AG04449 (cell line): ENCODE measurements at regions not wholly inside any gene's neighbourhood (a gene's known extent, or its start where the extent isn't known, plus 50 kb on each side); places are given as distances from the start of the nearest gene placed in this dataset.

Experiments
- CTCF ChIA-PET: fragments of 350-600 bp; formaldehyde crosslinking; extraction: SDS; loops from one replicate; lab custom pipeline; 2021; ENCODE audit warnings: antibody characterized with exemption; lab: Yijun Ruan, JAX
- POLR2A ChIA-PET: fragments of 400-600, 350-600 bp; formaldehyde crosslinking; extraction: SDS; loops from one replicate; lab custom pipeline; 2020; ENCODE audit warnings: antibody characterized with exemption, inconsistent platforms; lab: Yijun Ruan, JAX
- DNase-seq: peaks from one replicate; pipeline ENCODE4 v3.0.0-alpha.2; 2010; ENCODE audit warnings: low read depth, low spot score
- H3K4me3 ChIP-seq: 2 replicates; pipeline ENCODE4 v1.5.1; 2011; ENCODE audit warnings: low read depth, mild to moderate bottlenecking, control low read depth, low read length
- TF ChIP-seq, protein P1 (sequence below): IDR thresholded peaks from one replicate; pipeline ENCODE4 v1.5.1; 2011; ENCODE audit warnings: mild to moderate bottlenecking, moderate library complexity, low read length, control low read depth, inconsistent platforms; ENCODE audit not compliant: insufficient read depth; ENCODE audit errors: missing control alignments

DNA sequence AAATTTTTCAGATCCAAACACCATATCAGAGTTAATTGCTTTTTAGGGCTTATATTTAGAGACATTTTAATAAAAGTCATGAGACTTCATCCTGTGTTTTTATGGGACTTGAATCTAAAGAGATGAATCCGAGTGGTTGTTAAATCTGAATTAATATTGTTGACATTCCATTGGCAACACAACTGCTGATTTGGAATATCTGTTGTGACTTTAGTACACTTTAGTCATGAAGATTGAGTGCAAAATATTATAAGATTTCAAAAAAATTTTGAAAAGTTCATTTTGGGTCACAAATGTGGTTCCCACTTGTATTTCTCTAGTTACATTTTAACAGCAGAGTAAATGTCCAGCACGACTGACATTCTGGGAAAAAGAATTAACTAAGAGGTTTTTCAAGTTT is 442.7 kb upstream of the HSF2 start:
- ChIA-PET POLR2A (no interaction called here), CTCF (no interaction called here)
- TF ChIP-seq, protein P1, sequence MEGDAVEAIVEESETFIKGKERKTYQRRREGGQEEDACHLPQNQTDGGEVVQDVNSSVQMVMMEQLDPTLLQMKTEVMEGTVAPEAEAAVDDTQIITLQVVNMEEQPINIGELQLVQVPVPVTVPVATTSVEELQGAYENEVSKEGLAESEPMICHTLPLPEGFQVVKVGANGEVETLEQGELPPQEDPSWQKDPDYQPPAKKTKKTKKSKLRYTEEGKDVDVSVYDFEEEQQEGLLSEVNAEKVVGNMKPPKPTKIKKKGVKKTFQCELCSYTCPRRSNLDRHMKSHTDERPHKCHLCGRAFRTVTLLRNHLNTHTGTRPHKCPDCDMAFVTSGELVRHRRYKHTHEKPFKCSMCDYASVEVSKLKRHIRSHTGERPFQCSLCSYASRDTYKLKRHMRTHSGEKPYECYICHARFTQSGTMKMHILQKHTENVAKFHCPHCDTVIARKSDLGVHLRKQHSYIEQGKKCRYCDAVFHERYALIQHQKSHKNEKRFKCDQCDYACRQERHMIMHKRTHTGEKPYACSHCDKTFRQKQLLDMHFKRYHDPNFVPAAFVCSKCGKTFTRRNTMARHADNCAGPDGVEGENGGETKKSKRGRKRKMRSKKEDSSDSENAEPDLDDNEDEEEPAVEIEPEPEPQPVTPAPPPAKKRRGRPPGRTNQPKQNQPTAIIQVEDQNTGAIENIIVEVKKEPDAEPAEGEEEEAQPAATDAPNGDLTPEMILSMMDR: no peak
- H3K4me3 ChIP-seq: no peak overlapping the region
- no peak for DNase-seq

DNA sequence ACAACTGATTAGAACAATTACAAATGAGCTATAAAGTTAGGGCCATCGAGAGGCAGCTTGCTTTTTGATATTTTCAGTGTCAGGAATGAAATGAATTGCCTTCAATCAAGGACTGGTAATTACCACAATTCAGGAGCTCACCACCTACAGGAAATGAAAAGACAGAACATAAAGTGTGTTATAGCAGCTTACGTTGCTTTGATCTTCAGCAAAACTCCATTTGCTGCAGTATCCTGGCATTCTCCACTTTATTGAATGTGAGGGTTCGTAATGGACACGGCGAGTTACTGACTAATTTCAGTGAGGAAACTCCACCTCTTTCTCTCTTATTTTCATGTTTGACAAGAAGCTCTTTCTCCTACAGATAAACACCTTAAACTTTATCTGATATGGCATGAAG is 440.0 kb upstream of the HSF2 start:
- H3K4me3 ChIP-seq: no peak overlapping the region
- ChIA-PET CTCF (interaction anchor here (0.8 to 1.4 kb wide), 3 partner anchors 27 to 529 kb away, joined by 3 to 4 read pairs (median 3); no protein-coding TSS in a partner anchor), POLR2A (no interaction called here)
- DNase-seq: no peak
- TF ChIP-seq, protein P1: no peak

DNA sequence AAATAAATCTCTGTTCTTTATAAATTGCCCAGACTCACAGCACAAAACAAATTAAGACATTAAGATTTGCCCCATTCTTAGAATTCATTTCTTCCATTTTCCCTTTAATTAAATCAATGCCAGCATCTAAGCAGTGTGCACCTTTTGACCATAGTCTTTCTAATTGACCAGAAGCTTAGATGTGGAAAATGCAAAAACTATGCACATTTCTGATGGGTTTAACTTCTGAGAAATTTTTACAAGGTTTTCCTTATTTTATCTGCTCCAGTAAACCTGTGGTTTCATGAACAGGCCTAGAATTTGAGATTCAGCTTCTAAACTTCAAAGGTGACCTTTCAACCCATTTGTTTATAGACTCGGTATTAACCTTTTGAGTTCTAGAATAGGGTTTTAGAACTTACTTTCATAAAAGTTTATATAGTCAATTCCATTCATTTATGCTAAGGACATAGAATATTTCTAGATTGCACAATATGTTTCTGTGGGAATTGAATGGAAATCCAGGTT is 437.8 kb upstream of the HSF2 start:
- CTCF ChIA-PET: no interaction called here

DNA sequence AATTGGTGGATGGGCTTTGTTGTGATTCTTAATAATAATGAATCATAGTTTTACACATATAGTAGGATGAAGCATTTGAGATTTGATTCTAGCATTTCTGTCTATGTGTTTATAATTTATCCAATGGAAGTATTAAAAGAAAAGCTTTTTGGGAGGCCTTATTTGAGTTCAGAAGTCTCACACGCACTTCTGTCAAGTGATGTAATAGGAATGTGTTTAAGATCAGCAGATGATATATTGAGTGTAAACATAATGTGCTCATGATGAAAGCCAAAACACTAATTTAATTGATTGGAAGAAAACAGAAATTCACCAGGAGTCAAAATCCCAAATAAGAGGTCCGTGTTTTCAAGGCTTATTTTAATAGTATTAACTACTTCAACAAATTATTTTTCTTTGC is 435.6 kb upstream of the HSF2 start:
- ChIA-PET CTCF (interaction anchor here (1.5 kb wide), 1 partner anchor 10 kb away, joined by 3 read pairs; no protein-coding TSS in a partner anchor), POLR2A (no interaction called here)
- no peak for DNase-seq
- TF ChIP-seq, protein P1: no peak
- no peak overlapping the region for H3K4me3 ChIP-seq

More for the DNA sequence above, 437.8 kb upstream of the HSF2 start:
- no peak for DNase-seq
- TF ChIP-seq, protein P1: no peak
- no peak overlapping the region for H3K4me3 ChIP-seq
- POLR2A ChIA-PET: no interaction called here

DNA sequence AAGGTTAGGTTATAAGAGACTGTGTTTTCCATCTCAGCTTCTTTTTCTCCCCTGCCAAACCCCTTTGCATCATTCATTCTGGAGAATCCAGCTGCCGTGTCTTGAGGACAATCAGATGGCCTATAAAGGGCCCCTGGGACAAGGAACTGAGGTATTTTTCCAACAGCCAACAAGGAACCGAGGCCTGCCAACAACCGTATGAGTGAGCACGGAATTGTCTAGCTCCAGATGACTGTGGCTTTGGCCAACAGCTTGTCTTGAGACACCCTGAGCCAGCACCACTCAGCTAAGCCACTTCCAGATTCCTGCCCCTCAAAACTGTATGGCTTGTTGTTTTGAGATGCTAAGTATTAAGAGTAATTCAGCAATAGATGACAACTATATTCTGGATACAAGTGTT is 433.7 kb upstream of the HSF2 start:
- H3K4me3 ChIP-seq: no peak overlapping the region
- CTCF ChIA-PET: no interaction called here
- TF ChIP-seq, protein P1: no peak
- POLR2A ChIA-PET: no interaction called here
- no peak for DNase-seq

DNA sequence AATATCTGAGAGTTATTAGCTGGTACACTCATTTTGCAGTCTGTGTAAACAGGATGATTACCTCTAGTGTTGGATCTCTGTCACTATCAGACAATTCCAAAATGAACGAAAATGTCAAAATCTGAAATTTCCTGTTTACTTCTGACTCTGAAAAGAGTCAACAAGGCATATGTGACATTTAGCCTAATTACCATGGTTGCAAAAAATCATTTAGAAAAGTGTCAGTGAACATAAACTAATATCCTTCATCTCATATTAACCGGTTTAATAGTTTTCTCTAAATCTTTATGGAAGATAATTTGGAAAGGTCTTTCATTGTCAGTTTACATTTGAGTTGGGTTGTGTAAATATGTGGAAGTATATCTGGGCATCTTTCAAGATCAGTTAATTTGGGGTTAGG is 431.8 kb upstream of the HSF2 start:
- no peak for DNase-seq
- H3K4me3 ChIP-seq: no peak overlapping the region
- ChIA-PET POLR2A (no interaction called here), CTCF (interaction anchor here (1.3 kb wide), 1 partner anchor 47 kb away, joined by 3 read pairs; no protein-coding TSS in a partner anchor)
- TF ChIP-seq, protein P1: no peak
